HG03571 (cell line): ENCODE measurements at regions not wholly inside any gene's neighbourhood (a gene's known extent, or its start where the extent isn't known, plus 50 kb on each side); places are given as distances from the start of the nearest gene placed in this dataset.

Experiments used
- ATAC-seq: cut with Tn5 transposase; IDR thresholded peaks from one replicate; pipeline ENCODE4 v1.9.1; 2021; ENCODE audit not compliant: unreplicated experiment

- no peak for ATAC-seq
Observed at GRCh38 chr15:100781961-100782530, 97.6 kb upstream of the ALDH1A3 start.

GRCh38 chr15:100783291-100783690 is 96.3 kb upstream of the ALDH1A3 start:
- no peak for ATAC-seq

- no peak for ATAC-seq
Observed at GRCh38 chr15:100783760-100784492, 95.7 kb upstream of the ALDH1A3 start.

GRCh38 chr15:100784493-100785180 is 95.0 kb upstream of the ALDH1A3 start:
- ATAC-seq: no peak

- ATAC-seq: no peak
Observed at GRCh38 chr15:100785181-100786138, 94.2 kb upstream of the ALDH1A3 start.

- ATAC-seq: no peak
Observed at GRCh38 chr15:100786139-100786531, 93.5 kb upstream of the ALDH1A3 start.

- ATAC-seq: no peak
Observed at GRCh38 chr15:100786901-100787566, 92.6 kb upstream of the ALDH1A3 start.

- no peak for ATAC-seq
Observed at GRCh38 chr15:100787567-100788417, 91.8 kb upstream of the ALDH1A3 start.

GRCh38 chr15:100788418-100789105 is 91.1 kb upstream of the ALDH1A3 start:
- ATAC-seq: no peak

- no peak for ATAC-seq
Observed at GRCh38 chr15:100790786-100791265, 88.8 kb upstream of the ALDH1A3 start.

- ATAC-seq: no peak
Observed at GRCh38 chr15:100794008-100794407, 85.6 kb upstream of the ALDH1A3 start.

GRCh38 chr15:100801256-100801900 is 78.3 kb upstream of the ALDH1A3 start:
- ATAC-seq: no peak

GRCh38 chr15:100802421-100803170 is 77.0 kb upstream of the ALDH1A3 start:
- ATAC-seq: no peak

GRCh38 chr15:100803171-100803440 is 76.5 kb upstream of the ALDH1A3 start:
- no peak for ATAC-seq

GRCh38 chr15:100806157-100806556 is 73.5 kb upstream of the ALDH1A3 start:
- ATAC-seq: no peak

GRCh38 chr15:100807028-100807427 is 72.6 kb upstream of the ALDH1A3 start:
- ATAC-seq: no peak

- no peak for ATAC-seq
Observed at GRCh38 chr15:100808691-100809090, 70.9 kb upstream of the ALDH1A3 start.

- ATAC-seq: no peak
Observed at GRCh38 chr15:100809151-100809550, 70.5 kb upstream of the ALDH1A3 start.
